B cell (primary cell): ENCODE measurements at regions not wholly inside any gene's neighbourhood (a gene's known extent, or its start where the extent isn't known, plus 50 kb on each side); places are given as distances from the start of the nearest gene placed in this dataset.

Experiments used
- ATAC-seq: fragments of 200-7000 bp; cut with Tn5 transposase; one replicate; pipeline ENCODE4 v1.10.0; 2021; ENCODE audit warnings: low read depth, mild to moderate bottlenecking, moderate number of reproducible peaks, moderate library complexity
- CTCF ChIA-PET: fragments of 350-600 bp; sonication (Branson Sonifier 250); formaldehyde crosslinking; loops from one replicate; lab custom pipeline; 2021; ENCODE audit warnings: antibody characterized with exemption, inconsistent platforms; lab: Charles Lee
- POLR2A ChIA-PET: fragments of 350-600 bp; sonication (Branson Sonifier 250); formaldehyde crosslinking; loops from one replicate; lab custom pipeline; 2021; ENCODE audit warnings: antibody characterized with exemption; lab: Charles Lee
- DNase-seq: peaks from one replicate; pipeline ENCODE4 v3.0.0; 2013
- H2AFZ ChIP-seq: 2 replicates; pipeline ENCODE4 v1.6.1; 2012; ENCODE audit warnings: mild to moderate bottlenecking, low read depth, low read length; ENCODE audit not compliant: insufficient read depth, poor library complexity, severe bottlenecking
- H3K27ac ChIP-seq, 2 donors: 1 replicate in 1 of 2; 2 replicates in 1 of 2; pipeline ENCODE4 v1.5.1; 2012 to 2013; ENCODE audit warnings: low read length in 2 of 2, mild to moderate bottlenecking in 2 of 2, moderate library complexity in 1 of 2
- H3K27me3 ChIP-seq, 4 experiments: fragments of 200-600 bp in 1 of 4; sonication (generic) in 1 of 4; replicated peaks in 1 of 4; 1 replicate in 2 of 4; 2 replicates in 2 of 4; pipeline versions ENCODE4 v1.6.1 to v1.7.0; 2013 to 2016; ENCODE audit warnings: low read length in 3 of 4, mild to moderate bottlenecking in 2 of 4, mixed read lengths in 1 of 4, moderate library complexity in 1 of 4; ENCODE audit not compliant: insufficient read depth in 4 of 4, control insufficient read depth in 3 of 4; ENCODE audit errors: control extremely low read depth in 1 of 4
- H3K36me3 ChIP-seq, 2 experiments: replicated peaks in 1 of 2; 1 replicate in 1 of 2; 2 replicates in 1 of 2; pipeline versions ENCODE4 v1.6.1 to v1.7.1; 2013; ENCODE audit warnings: low read length in 1 of 2; ENCODE audit not compliant: insufficient read depth in 2 of 2, control insufficient read depth in 1 of 2; ENCODE audit errors: control extremely low read depth in 1 of 2, extremely low read depth in 1 of 2
- H3K4me1 ChIP-seq, 2 donors: fragments of 200-600 bp in 1 of 2; sonication (generic) in 1 of 2; 1 replicate in 1 of 2; 2 replicates in 1 of 2; pipeline versions ENCODE4 v1.5.1 to v1.6.1; 2013 to 2017; ENCODE audit warnings: low read length in 2 of 2; ENCODE audit not compliant: control insufficient read depth in 2 of 2, insufficient read depth in 2 of 2
- H3K4me2 ChIP-seq: replicated peaks from 2 replicates; pipeline ENCODE3; 2012; ENCODE audit warnings: mild to moderate bottlenecking, low read depth, low read length; ENCODE audit not compliant: poor library complexity, severe bottlenecking
- H3K4me3 ChIP-seq, 5 experiments: fragments of 200-600 bp in 1 of 5; sonication (generic) in 1 of 5; 1 replicate in 3 of 5; 2 replicates in 2 of 5; pipeline versions ENCODE4 v1.5.1 to v1.7.0; 2011 to 2016; ENCODE audit warnings: low read length in 4 of 5, mild to moderate bottlenecking in 4 of 5, low read depth in 2 of 5, control low read depth in 1 of 5, moderate library complexity in 1 of 5; ENCODE audit not compliant: insufficient read depth in 1 of 5; ENCODE audit errors: control extremely low read depth in 1 of 5, extremely low read depth in 1 of 5
- H3K79me2 ChIP-seq: fragments of 200-600 bp; sonication (generic); one replicate; pipeline ENCODE4 v1.6.0; 2016; ENCODE audit warnings: low read length; ENCODE audit not compliant: control insufficient read depth, insufficient read depth
- H3K9ac ChIP-seq: fragments of 200-600 bp; sonication (generic); 2 replicates; pipeline ENCODE4 v1.6.1; 2017; ENCODE audit warnings: mild to moderate bottlenecking, low read length, moderate library complexity
- H3K9me3 ChIP-seq, 3 donors: one replicate each; pipeline versions ENCODE4 v1.6.1 to v1.7.1; 2013; ENCODE audit warnings: low read length in 2 of 3; ENCODE audit not compliant: control insufficient read depth in 2 of 3, insufficient read depth in 1 of 3; ENCODE audit errors: control extremely low read depth in 1 of 3
- H4K20me1 ChIP-seq: 2 replicates; pipeline ENCODE4 v1.6.0; 2012; ENCODE audit warnings: mild to moderate bottlenecking, low read length; ENCODE audit not compliant: insufficient read depth, control insufficient read depth, poor library complexity, severe bottlenecking
- H3K27ac Mint-ChIP-seq: one replicate; pipeline ENCODE4 v1.8.0; 2021; ENCODE audit warnings: mixed read lengths
- H3K27me3 Mint-ChIP-seq: one replicate; pipeline ENCODE4 v1.8.0; 2021; ENCODE audit warnings: mixed read lengths
- H3K4me1 Mint-ChIP-seq: one replicate; pipeline ENCODE4 v1.8.0; 2021; ENCODE audit warnings: mixed read lengths
- H3K4me3 Mint-ChIP-seq: one replicate; pipeline ENCODE4 v1.8.0; 2021; ENCODE audit warnings: mixed read lengths
- H3K9me3 Mint-ChIP-seq: one replicate; pipeline ENCODE4 v1.8.0; 2022; ENCODE audit warnings: mixed read lengths; ENCODE audit not compliant: insufficient read depth
- EZH2 ChIP-seq: IDR thresholded peaks from 2 replicates; pipeline ENCODE4 v1.6.1; 2012; ENCODE audit warnings: borderline replicate concordance, low read depth, mild to moderate bottlenecking, moderate library complexity, low read length; ENCODE audit not compliant: insufficient read depth, poor library complexity, severe bottlenecking
- WGBS: methylation state at CpG from one replicate; pipeline ENCODE4 v1.1.5; 2013; ENCODE audit warnings: missing lambda C conversion rate; ENCODE audit not compliant: insufficient coverage; 5-methylcytosine and 5-hydroxymethylcytosine counted together
- intact Hi-C: fragments of 100-400 bp; cut with micrococcal nuclease; formaldehyde crosslinking; loops from one replicate; pipeline ENCODE4 v1.10.0; 2022
- TF ChIP-seq, protein P1 (sequence below): fragments of 200-600 bp; IDR thresholded peaks from one replicate; pipeline ENCODE4 v1.8.0; 2022; ENCODE audit warnings: antibody characterized with exemption, mild to moderate bottlenecking

DNA sequence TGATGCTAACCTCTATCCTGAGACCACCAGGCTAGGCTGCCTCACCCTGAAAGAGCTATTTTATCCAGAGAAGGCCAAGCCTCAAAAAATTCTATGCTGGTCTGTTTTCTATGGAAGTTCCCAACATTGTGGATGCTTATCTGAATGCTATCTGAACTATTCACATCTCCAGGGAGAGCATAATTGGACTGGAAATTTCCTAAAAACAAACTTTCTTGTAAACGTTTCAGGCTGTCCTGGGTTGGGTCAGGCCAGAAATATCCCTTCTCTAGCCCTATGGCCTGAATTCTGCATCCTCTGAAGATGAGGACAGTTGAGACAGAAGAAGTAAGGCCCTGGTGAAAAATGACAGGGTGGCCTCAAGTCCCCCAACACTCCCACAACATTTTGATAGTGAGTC, 706.4 kb upstream of the NR2F2 start:
- no peak overlapping the region for H3K4me2 ChIP-seq
- intact Hi-C loops: no loop called here
- ChIA-PET POLR2A (no interaction called here), CTCF (no interaction called here)
- Mint-ChIP-seq H3K4me3 (no peak overlapping the region), H3K27ac (no peak overlapping the region), H3K4me1 (no peaks in the 10 kb centered on the region), H3K27me3 (no peaks in the 10 kb centered on the region), H3K9me3 (peaks cover 5% of the 10 kb centered on the region)
- TF ChIP-seq EZH2: no peak
- TF ChIP-seq, protein P1, sequence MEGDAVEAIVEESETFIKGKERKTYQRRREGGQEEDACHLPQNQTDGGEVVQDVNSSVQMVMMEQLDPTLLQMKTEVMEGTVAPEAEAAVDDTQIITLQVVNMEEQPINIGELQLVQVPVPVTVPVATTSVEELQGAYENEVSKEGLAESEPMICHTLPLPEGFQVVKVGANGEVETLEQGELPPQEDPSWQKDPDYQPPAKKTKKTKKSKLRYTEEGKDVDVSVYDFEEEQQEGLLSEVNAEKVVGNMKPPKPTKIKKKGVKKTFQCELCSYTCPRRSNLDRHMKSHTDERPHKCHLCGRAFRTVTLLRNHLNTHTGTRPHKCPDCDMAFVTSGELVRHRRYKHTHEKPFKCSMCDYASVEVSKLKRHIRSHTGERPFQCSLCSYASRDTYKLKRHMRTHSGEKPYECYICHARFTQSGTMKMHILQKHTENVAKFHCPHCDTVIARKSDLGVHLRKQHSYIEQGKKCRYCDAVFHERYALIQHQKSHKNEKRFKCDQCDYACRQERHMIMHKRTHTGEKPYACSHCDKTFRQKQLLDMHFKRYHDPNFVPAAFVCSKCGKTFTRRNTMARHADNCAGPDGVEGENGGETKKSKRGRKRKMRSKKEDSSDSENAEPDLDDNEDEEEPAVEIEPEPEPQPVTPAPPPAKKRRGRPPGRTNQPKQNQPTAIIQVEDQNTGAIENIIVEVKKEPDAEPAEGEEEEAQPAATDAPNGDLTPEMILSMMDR: no peak
- no peaks in the 10 kb centered on the region for H3K79me2 ChIP-seq
- WGBS: no CpG with 5 or more reads among the region's 1 CpG
- no peak overlapping the region for H3K27ac ChIP-seq
- H3K9ac ChIP-seq: no peak overlapping the region
- H2AFZ ChIP-seq: no peak overlapping the region
- H3K9me3 ChIP-seq: peaks cover 0 to 3% (median 0%) of the 10 kb centered on the region in 3 donors
- DNase-seq (no peak), ATAC-seq (no peak)
- no peaks in the 10 kb centered on the region for H3K27me3 ChIP-seq
- H4K20me1 ChIP-seq: no peaks in the 10 kb centered on the region
- no peak overlapping the region for H3K4me3 ChIP-seq
- H3K36me3 ChIP-seq: no peaks in the 10 kb centered on the region
- H3K4me1 ChIP-seq: no peaks in the 10 kb centered on the region

DNA sequence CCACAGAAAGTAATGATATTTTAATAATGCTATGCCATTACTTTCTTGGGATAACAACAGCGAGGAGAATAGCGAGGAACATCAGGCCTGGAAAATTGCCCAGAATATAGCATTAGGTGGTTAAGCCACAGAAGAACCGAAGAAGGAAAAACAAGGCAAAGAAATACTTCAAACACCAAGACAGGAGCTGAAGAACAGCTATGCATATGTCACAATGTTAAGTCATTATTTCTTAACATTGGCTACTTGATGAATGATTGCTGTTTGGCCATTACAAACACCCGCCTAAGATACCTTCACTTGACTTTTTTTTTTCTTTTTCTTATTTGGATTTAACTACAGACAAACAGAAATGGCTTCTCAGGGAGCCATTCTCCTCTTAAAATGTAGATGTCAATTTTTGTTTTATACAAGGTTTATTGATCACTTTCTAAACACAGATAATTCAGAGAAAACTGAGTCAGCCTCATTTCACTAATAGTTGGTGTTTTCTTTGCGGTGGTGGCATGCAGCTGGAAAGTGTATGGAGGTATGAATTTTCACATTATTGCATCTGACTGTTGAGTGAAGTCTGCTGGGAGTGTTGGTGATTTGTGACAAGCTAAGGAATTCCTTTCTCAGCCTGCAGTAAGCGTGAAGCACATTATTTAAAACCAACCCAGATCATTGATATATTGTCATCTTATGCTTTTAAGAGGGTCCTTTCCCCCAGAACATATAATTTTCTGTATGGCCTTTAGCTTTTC, 705.7 kb upstream of the NR2F2 start:
- Histone ChIP-seq H3K9me3 (peaks cover 0 to 3% (median 0%) of the 10 kb centered on the region in 3 donors), H3K36me3 (no peaks in the 10 kb centered on the region), H2AFZ (no peak overlapping the region), H3K4me1 (no peaks in the 10 kb centered on the region), H3K27ac (no peak overlapping the region), H3K4me3 (no peak overlapping the region), H3K79me2 (no peaks in the 10 kb centered on the region), H3K4me2 (no peak overlapping the region), H4K20me1 (no peaks in the 10 kb centered on the region), H3K27me3 (no peaks in the 10 kb centered on the region), H3K9ac (no peak overlapping the region)
- no peaks in the 10 kb centered on the region for H3K4me1 Mint-ChIP-seq
- peaks cover 5% of the 10 kb centered on the region for H3K9me3 Mint-ChIP-seq
- H3K4me3 Mint-ChIP-seq: no peak overlapping the region
- no peak for DNase-seq
- CTCF ChIA-PET: no interaction called here
- intact Hi-C loops: no loop called here
- no peak overlapping the region for H3K27ac Mint-ChIP-seq
- TF ChIP-seq, protein P1: no peak
- TF ChIP-seq EZH2: no peak
- no peaks in the 10 kb centered on the region for H3K27me3 Mint-ChIP-seq
- ATAC-seq: no peak
- 80% methylated on average over 2 of the region's 6 CpGs for WGBS
- POLR2A ChIA-PET: no interaction called here
